Right lobe of liver (tissue), 6 donors: ENCODE measurements at regions not wholly inside any gene's neighbourhood (a gene's known extent, or its start where the extent isn't known, plus 50 kb on each side); places are given as distances from the start of the nearest gene placed in this dataset.
A peak's percentile ranks its signal among the peaks of the same experiment; 100 is the strongest.

ENCODE experiments used
- ATAC-seq, 4 donors: fragments of 200-7000 bp; cut with Tn5 transposase; one replicate each; pipeline ENCODE4 v1.9.1; 2020; ENCODE audit warnings: mild to moderate bottlenecking in 4 of 4, moderate library complexity in 4 of 4
- DNase-seq, 3 donors: peaks; one replicate each; pipeline ENCODE4 v3.0.0-alpha.2; 2020
- H3K27ac ChIP-seq, 3 donors: fragments of 200-600 bp; one replicate each; pipeline ENCODE4 v1.8.0; 2022
- H3K27me3 ChIP-seq, 2 donors: fragments of 200-600 bp; one replicate each; pipeline ENCODE4 v1.8.0; 2022
- H3K36me3 ChIP-seq, 4 donors: fragments of 200-600 bp; sonication (generic) in 1 of 4; one replicate each; pipeline versions ENCODE4 v1.5.1 to v1.8.0; 2017 to 2022; ENCODE audit warnings: control low read depth in 1 of 4
- H3K4me1 ChIP-seq, 4 donors: fragments of 200-600 bp; sonication (generic) in 1 of 4; one replicate each; pipeline versions ENCODE4 v1.5.1 to v1.8.0; 2017 to 2022; ENCODE audit warnings: control low read depth in 1 of 4
- H3K4me3 ChIP-seq, 3 donors: fragments of 200-600 bp; one replicate each; pipeline ENCODE4 v1.8.0; 2022
- H3K9me3 ChIP-seq, 4 donors: fragments of 200-600 bp; sonication (generic) in 1 of 4; one replicate each; pipeline versions ENCODE4 v1.5.1 to v1.8.0; 2017 to 2022; ENCODE audit warnings: control low read depth in 1 of 4
- CTCF ChIP-seq, 4 donors: fragments of 200-600 bp in 3 of 4; fragments of 450-650 bp in 1 of 4; IDR thresholded peaks; one replicate each; pipeline versions ENCODE4 v1.5.1 to v1.8.0; 2016 to 2022; ENCODE audit warnings: antibody characterized with exemption in 4 of 4, mild to moderate bottlenecking in 2 of 4
- POLR2A ChIP-seq: fragments of 450-650 bp; IDR thresholded peaks from one replicate; pipeline ENCODE4 v1.6.1; 2017; ENCODE audit warnings: antibody characterized with exemption, mild to moderate bottlenecking
- WGBS: methylation state at CpG from one replicate; pipeline ENCODE4 v1.1.6; 2018; ENCODE audit warnings: low coverage, low lambda C conversion rate; ENCODE audit not compliant: insufficient coverage; ENCODE audit errors: missing lambda C conversion rate; 5-methylcytosine and 5-hydroxymethylcytosine counted together
- intact Hi-C, 2 donors: fragments of 100-400 bp; cut with DNase I; formaldehyde crosslinking; loops; one replicate each; pipeline versions ENCODE4 v1.11.2 to v1.14.1; 2022
- donor health status: DM: no; HTN: yes; CAD: no.
- donor health status: DM: no; HTN: no; CAD: no.
- donor health status: DM: no; HTN: no; CAD: no.
- donor health status: DM: no; HTN: yes; CAD: no.
- donor health status: DM: no; HTN: yes; CAD: no.

- ATAC-seq (no peak), DNase-seq (no peak)
- intact Hi-C loops, result no loop called here
- H3K9me3 ChIP-seq, result no peaks in the 10 kb centered on the region
- no peaks in the 10 kb centered on the region for H3K4me1 ChIP-seq
- H3K27me3 ChIP-seq, result no peaks in the 10 kb centered on the region
- H3K27ac ChIP-seq, result no peak overlapping the region
- H3K36me3 ChIP-seq, result no peaks in the 10 kb centered on the region
- no peak overlapping the region for H3K4me3 ChIP-seq
- no peak for TF ChIP-seq POLR2A
- TF ChIP-seq CTCF (IDR thresholded peaks at IDR 0.05), result no peak
- 56% methylated on average over 3 of the region's 3 CpGs for WGBS
Observed at GRCh38 chr5:33073881-33074327, 362.8 kb downstream of the NPR3 start.

- DNase-seq (no peak), ATAC-seq (no peak)
- TF ChIP-seq CTCF (IDR thresholded peaks at IDR 0.05) (no peak), POLR2A (no peak)
- Histone ChIP-seq H3K4me3 (no peak overlapping the region), H3K27me3 (no peaks in the 10 kb centered on the region), H3K36me3 (no peaks in the 10 kb centered on the region), H3K27ac (no peak overlapping the region), H3K4me1 (no peaks in the 10 kb centered on the region), H3K9me3 (no peaks in the 10 kb centered on the region)
- 78% methylated on average over 3 of the region's 3 CpGs for WGBS
- intact Hi-C loops, result no loop called here
Observed at GRCh38 chr5:33074548-33074947, 363.4 kb downstream of the NPR3 start.

GRCh38 chr5:33075731-33076130, 364.6 kb downstream of the NPR3 start:
- TF ChIP-seq POLR2A, result no peak
- no peak for TF ChIP-seq CTCF (IDR thresholded peaks at IDR 0.05)
- Histone ChIP-seq H3K27ac (no peak overlapping the region), H3K4me3 (no peak overlapping the region), H3K36me3 (no peaks in the 10 kb centered on the region), H3K9me3 (no peaks in the 10 kb centered on the region), H3K27me3 (no peaks in the 10 kb centered on the region), H3K4me1 (no peaks in the 10 kb centered on the region)
- intact Hi-C loops, result no loop called here
- WGBS, result 63% methylated on average over 2 of the region's 2 CpGs
- ATAC-seq (no peak), DNase-seq (no peak)

GRCh38 chr5:33079548-33079947, 361.2 kb upstream of the TARS1 start:
- no peak for TF ChIP-seq POLR2A
- TF ChIP-seq CTCF (IDR thresholded peaks at IDR 0.05), result no peak
- Histone ChIP-seq H3K4me3 (no peak overlapping the region), H3K36me3 (no peaks in the 10 kb centered on the region), H3K27me3 (no peaks in the 10 kb centered on the region), H3K4me1 (no peaks in the 10 kb centered on the region), H3K9me3 (no peaks in the 10 kb centered on the region), H3K27ac (no peak overlapping the region)
- DNase-seq, result no peak
- peak in 1 of 4 donors; percentile 24 for ATAC-seq
- intact Hi-C loops, result no loop called here

GRCh38 chr5:33080287-33080686, 360.5 kb upstream of the TARS1 start:
- ATAC-seq (no peak), DNase-seq (no peak)
- Histone ChIP-seq H3K36me3 (no peaks in the 10 kb centered on the region), H3K27me3 (no peaks in the 10 kb centered on the region), H3K9me3 (no peaks in the 10 kb centered on the region), H3K4me3 (no peak overlapping the region), H3K4me1 (no peaks in the 10 kb centered on the region), H3K27ac (no peak overlapping the region)
- TF ChIP-seq CTCF (IDR thresholded peaks at IDR 0.05) (no peak), POLR2A (no peak)
- intact Hi-C loops, result no loop called here
- WGBS, result 61% methylated on average over 4 of the region's 4 CpGs
